ENCODE measurements at regions not wholly inside any gene's neighbourhood (a gene's known extent, or its start where the extent isn't known, plus 50 kb on each side); places are given as distances from the start of the nearest gene placed in this dataset.
"Not testable (repeated sequence)": the region's sequence is repeated elsewhere in the genome, so short reads cannot be mapped to it uniquely, and the experiment has no call there.

DNA sequence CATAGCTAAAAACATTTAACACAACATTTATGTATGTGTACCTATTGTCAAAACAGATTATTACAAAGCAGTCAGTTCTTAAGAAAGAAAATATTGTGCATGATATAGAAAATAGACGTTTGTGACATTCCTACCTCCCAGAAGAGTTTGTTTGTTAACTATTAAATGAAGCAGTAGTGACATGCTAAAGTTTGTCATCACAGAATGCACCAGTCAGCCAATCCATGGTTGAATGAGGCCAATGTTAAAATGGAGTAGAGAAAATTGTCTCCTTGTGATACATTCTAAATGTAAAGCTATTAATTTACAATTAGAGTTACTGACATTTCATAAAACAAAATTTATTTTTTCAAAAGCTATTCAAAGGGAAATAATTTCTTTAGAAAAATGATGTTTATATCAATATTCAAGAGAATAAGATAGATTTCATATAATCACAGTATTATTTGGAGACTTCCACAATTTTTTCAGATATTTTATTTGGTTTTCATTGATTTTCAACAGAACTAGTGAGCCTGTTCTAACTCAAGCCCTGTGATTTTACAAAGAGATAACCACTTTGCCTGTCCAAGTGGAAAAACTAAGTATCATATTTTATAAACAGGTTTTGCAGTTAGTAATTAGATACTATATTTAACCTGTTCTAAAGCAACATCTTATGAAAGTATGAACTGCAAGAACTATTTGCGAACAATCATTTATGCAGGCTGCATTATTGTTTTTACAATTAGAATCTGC is 176.8 kb downstream of the ISL1 start:
- DNase-seq: no peak

- DNase-seq: no peak
These were observed 183.7 kb downstream of the ISL1 start for GRCh38 chr5:51566953-51567352.

DNA sequence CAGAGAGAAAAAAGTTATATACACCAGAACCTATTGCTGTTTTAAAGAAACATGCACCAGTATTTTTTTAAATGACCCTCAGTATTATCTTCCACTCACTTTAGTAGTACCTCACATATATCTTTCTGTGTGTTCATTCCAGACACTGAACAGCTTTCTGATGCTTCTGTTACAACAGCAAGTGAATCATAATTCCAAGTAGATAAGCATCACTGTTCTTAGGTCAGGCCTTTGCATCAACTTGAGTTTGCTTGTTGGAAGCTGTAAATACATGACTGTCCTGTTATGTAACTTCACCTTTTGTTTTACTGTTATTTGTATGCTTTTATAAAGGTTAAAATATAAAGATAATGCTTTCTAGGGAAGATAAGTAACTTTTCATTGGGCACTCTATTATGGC is 184.4 kb downstream of the ISL1 start:
- no peak for DNase-seq

DNA sequence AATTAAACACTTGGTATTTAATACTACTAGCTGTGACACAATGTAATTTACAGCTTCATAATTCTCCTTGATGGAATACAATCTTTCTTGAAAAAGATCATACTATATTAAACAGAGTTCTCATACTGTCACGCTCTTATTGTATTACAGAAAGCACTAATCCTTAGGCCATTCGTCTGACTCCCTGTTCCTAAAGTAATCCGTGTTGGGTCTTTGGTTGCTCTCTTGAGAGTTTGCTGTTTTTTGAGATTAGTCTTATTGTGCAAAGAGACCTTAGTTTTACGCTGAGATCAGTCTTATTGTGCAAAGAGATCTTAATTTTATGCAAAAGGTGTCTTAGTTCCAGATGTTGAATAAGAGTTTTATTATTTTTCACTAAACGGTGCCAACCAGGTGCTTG is 190.6 kb downstream of the ISL1 start:
- DNase-seq: no peak

DNA sequence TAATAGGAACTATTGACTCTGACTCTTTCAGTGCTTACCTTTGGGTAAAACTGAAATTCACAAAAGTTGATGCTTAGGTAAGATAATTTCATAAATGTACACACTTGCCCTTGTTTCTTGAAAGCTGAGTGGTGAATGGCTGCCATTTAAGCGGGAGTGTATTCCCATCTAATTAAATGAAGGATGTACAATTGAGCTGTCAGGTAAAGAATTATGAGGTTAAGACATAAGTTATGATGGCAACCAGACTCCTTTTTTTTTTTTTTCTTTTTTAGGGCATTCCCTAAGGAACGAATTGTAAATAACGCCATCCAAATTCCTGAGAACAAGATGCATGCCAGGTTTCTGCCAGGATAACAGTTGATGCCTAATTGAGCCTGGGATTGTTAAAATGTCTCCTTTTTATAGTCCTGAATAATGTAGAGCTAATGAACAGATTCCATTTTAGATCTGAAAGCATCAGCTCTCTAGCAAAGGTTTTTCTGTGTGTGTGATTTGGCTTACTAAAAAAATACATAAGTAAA is 199.7 kb downstream of the ISL1 start:
- DNase-seq: no peak

DNA sequence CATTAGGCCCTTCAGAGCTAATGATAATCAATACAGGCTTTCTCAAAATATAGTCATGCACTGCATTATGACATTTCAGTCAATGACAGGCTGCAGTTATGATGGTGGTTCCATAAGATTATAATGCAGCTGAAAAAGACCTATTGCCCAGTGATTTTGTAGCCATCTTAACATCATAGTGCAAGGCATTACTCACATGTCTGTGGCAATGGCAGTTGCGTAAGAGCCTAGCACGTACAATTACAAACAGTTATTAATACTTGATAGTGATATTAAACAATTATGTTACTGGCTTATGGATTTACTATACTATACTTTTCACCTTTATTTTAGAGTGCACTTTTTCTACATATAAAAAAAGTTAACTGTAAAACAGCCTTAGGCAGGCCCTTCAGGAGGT is 214.8 kb downstream of the ISL1 start:
- no peak for DNase-seq

DNA sequence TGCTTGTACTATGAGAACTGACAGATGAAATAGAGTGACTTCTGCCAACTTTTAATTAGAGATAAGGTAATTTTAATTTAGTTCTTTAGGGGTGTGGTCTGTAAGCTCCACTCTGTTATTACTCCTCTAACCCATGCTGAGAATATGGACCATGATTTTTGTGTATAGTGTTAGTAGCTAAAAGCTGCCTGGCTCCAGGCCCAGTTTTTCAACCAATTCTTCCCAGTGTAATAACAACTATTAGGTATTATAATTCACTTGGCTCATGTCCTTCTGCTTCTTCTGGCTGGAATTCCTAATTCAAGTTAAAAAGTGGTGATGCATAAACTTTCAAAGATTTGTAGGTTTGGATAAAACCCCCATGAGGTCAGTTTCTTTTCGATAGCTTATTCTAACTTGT is 216.3 kb downstream of the ISL1 start:
- no peak for DNase-seq

- no peak for DNase-seq
These were observed 221.1 kb downstream of the ISL1 start for GRCh38 chr5:51604324-51604723.

- no peak for DNase-seq
These were observed 223.7 kb downstream of the ISL1 start for GRCh38 chr5:51606921-51607320.

DNA sequence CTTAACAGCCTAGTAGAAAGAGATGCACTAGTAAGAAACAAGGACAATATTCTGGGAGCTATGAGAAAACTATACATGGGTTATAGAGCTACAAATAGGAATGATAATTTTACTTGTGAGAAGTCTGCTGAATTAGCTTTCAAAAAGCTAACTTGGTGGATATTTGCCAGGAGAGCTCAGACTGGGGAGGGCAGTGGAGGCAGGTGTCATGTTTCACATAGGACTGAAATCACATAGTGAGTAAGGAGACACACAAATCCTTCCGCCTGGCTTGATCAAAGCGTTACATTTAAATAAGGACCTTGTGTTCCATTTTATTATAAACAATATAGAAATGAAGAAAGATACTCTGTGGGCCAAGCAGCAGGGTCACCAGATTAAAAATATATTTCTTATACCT is 235.0 kb downstream of the ISL1 start:
- DNase-seq: no peak

DNA sequence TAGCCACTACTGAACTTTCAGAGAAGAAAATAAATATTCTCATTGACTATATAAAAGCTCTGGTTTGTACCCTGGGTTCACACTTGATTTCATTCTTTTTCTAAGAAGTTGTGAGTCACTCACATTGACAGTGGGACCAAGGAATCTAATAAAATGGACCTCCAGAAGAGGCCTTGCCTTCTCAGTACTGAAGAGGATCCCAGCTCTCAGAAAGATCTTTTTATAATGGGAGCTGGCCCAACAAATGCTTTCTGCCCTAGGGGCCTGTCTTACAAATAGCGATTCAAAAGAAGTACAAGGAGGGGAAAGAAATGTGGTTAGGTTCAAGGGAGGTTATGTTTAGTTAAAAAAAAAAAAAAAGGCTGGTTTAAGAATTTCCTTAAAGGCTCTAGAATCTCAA is 237.9 kb downstream of the ISL1 start:
- DNase-seq: no peak

- DNase-seq: no peak
These were observed 239.0 kb downstream of the ISL1 start for GRCh38 chr5:51622161-51622790.

DNA sequence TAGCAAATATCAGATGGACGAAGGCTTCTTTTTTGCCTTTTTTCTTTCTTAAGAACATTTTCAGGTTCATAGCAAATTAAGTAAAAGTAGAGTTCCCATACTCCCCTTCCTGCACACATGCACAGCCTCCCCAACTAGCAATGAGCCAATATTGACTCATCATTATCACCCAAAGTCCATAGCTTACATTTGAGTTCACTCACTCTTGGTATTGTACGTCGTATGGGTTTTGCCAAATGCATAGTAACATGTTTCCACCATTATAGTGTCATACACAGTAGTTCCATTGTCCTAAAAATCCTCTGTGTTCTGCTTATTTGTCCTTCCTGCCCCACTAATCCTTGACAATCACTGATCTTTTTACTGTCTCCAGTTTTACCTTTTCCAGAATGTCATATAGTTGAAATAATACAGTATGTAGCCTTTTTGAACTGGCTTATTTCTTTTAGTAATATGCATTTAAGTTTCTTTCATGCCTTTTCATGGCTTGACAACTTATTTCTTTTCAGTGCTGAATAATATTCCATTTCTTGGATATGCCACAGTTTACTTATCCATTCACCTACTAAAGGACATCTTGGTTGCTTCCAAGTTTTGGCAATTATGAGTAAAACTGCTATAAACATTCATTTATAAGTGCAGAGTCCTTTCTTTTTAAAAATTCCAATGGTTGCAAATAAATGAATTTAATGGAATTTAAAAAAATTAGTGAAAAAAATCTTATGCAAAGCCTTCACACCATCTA is 242.1 kb downstream of the ISL1 start:
- no peak for DNase-seq

DNA sequence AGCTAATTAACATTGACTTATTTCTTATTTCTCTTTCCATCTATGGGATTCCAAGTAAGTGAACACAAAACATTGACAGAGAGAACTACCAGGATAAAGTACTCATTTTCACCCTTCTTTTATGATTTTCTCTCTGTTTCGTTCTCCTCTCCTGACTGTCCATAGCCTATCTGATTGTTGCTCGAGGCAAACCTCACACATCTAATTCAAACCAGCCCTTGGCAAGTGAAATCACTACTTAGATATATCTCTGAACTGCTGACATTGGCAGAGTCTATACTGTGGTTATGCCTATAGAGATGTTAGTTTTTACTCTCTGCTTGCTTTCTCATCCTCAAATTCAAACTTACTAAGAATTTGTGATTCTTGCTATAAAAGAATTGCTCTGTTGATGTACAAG is 248.8 kb downstream of the ISL1 start:
- DNase-seq: no peak

- DNase-seq: no peak
These were observed 249.5 kb downstream of the ISL1 start for GRCh38 chr5:51632793-51633192.

DNA sequence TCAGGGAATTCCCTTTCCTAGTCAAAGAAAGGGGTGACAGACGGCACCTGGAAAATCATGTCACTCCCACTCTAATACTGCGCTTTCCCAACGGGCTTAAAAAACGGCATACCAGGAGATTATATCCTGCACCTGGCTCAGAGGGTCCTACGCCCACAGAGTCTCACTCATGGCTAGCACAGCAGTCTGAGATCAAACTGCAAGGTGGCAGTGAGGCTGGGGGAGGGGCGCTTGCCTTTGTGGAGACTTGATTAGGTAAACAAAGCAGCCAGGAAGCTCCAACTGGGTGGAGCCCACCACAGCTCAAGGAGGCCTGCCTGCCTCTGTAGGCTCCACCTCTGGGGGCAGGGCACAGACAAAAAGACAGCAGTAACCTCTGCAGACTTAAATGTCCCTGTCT is 253.7 kb downstream of the ISL1 start:
- not testable (repeated sequence) for DNase-seq

DNA sequence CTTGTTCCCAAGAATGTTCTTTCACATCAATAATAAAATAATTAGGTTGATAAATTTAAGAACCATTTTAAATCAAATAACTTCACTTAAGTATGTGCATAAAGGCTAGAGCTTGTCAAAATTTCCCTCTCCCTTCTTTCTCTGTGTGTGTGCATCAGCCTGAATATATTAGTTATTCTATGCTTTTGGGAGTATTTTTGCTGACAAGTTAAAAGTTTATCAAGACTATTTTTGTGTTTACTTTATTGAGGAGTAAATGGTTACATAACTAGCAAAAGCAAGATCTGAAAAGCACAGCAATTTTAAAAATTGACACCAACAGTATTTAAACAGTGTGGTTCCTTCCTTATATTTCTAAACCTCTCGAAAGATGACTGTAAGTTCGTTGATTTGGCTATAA is 261.7 kb downstream of the ISL1 start:
- no peak for DNase-seq

GRCh38 chr5:51646482-51646881 is 263.2 kb downstream of the ISL1 start:
- no peak for DNase-seq

DNA sequence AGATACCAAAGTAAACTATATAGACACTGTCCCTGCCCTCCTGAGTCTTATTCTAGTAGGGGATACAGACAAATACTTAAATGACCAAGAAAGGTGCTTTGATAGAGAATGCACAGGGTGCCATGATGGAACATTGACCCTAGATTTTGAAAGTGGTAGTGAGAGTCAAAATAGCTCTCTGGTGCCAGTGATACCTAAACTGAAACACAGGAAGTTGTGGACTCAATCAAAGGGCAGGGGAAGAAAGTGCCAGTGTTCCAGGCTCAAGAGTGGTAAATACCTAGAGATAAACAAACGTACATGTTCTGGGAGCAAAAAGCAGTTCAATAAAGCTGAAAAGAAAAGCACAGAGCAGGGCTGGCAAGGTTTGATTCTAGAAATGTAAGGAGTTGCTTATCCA is 267.6 kb downstream of the ISL1 start:
- no peak for DNase-seq

DNA sequence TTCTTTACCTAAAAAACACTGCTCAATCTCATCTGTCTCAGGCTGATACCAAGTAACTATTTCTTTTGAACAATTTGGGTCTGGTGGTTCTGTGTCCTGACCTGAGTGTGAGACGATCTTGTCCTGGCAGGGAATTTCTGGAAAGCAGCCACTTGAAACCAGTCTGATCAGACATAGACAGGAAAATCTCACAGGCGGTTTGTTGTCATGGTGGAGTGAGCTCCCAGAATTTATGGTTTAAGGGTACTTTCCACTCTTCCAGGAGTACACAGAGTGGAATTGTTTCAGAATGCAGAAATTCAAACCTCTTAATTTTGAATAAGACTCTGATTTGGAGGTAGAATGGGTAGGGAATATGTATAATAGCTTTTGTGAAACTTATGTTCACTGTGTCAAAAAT is 268.2 kb downstream of the ISL1 start:
- DNase-seq: no peak

GRCh38 chr5:51651889-51652288 is 268.6 kb downstream of the ISL1 start:
- DNase-seq: no peak

DNA sequence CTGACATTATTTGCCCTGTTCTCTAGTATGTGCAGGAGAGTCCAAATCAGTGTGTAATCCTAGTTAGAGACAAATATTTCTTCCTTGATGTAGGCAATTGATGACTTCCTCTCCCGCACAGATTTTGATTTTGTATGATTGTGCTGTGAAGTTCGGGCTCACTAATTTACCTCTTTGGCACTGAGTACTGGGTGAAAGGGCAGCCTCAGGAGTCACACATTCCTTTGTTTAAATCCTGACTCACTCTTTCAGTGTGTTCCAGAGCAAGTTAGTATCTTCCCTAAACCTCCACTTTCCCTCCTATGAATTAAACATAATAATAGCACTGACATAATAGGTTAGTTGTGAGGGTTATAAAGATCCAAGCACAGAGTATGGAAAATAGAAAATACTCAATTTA is 269.7 kb downstream of the ISL1 start:
- DNase-seq: no peak

DNA sequence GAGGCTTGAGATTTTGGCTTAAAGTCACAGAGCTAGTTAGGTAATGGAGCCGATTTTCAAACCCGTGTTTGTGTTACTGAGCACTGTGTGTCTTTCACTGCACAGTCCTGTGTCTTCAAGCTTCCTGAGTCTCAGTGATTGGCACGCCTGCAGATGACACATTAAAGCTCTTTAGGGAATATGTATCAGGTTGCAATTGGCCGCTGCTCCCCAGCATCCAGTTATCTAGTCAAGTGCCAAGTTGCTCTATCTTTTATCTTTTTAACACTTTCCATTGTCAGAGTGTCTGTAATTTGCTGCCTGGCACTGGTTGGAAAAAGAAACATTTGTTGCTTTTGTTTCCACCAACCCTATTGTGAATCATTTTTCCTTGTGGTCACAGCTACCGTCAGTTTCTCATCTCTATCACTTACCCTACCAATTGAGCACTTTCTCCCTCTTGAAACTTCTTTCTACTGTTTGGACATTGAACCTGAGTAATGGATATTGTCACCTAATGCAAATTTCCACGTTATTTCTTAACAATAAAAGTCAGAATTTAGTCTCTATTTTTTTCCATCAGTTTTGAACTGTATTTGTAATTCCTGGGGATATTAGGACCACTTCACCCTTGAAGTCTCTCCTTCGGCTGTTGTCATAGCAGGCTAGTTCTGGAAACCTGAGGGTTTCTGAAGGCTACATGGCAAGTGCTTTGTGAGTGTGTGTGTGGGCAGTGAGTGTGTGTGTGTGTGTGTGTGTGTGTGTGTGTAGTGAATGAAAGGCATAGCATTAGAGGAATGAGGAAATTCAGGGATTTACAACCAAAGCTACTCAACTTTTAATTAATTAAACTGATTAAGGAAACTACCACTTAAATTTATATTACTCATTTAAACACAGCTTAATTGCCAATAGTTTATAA is 274.3 kb downstream of the ISL1 start:
- DNase-seq: no peak
